Suprapubic skin (tissue), 4 donors: ENCODE measurements at regions not wholly inside any gene's neighbourhood (a gene's known extent, or its start where the extent isn't known, plus 50 kb on each side); places are given as distances from the start of the nearest gene placed in this dataset.

Experiments
- DNase-seq, 2 donors: peaks; one replicate each; pipeline ENCODE4 v3.0.0-alpha.2; 2019; ENCODE audit warnings: low spot score in 2 of 2
- H3K27ac ChIP-seq: fragments of 200-600 bp; sonication (generic); one replicate; pipeline ENCODE4 v1.5.1; 2019
- H3K27me3 ChIP-seq: fragments of 200-600 bp; sonication (generic); one replicate; pipeline ENCODE4 v1.5.1; 2019
- H3K36me3 ChIP-seq: fragments of 200-600 bp; sonication (generic); one replicate; pipeline ENCODE4 v1.5.1; 2019
- H3K4me1 ChIP-seq: fragments of 200-600 bp; sonication (generic); one replicate; pipeline ENCODE4 v1.5.1; 2019
- H3K4me3 ChIP-seq: fragments of 200-600 bp; sonication (generic); one replicate; pipeline ENCODE4 v1.5.1; 2019; ENCODE audit warnings: mild to moderate bottlenecking
- H3K9me3 ChIP-seq: fragments of 200-600 bp; sonication (generic); one replicate; pipeline ENCODE4 v1.5.1; 2019
- CTCF ChIP-seq, 2 donors: fragments of 200-600 bp in 1 of 2; fragments of 450-650 bp in 1 of 2; sonication (generic) in 1 of 2; IDR thresholded peaks; one replicate each; pipeline ENCODE4 v1.5.1; 2016 to 2019; ENCODE audit warnings: antibody characterized with exemption in 2 of 2, mild to moderate bottlenecking in 1 of 2, moderate library complexity in 1 of 2
- EP300 ChIP-seq: sonication (generic); formaldehyde crosslinking; IDR thresholded peaks from one replicate; pipeline ENCODE4 v1.6.1; 2017; ENCODE audit warnings: antibody characterized with exemption
- POLR2A ChIP-seq, 2 donors: fragments of 450-650 bp; IDR thresholded peaks; one replicate each; pipeline ENCODE4 v1.6.1; 2017; ENCODE audit warnings: antibody characterized with exemption in 2 of 2, mild to moderate bottlenecking in 2 of 2, moderate library complexity in 2 of 2
- POLR2AphosphoS5 ChIP-seq, 3 donors: sonication (generic); formaldehyde crosslinking; IDR thresholded peaks; one replicate each; pipeline ENCODE4 v1.6.1; 2017; ENCODE audit warnings: antibody characterized with exemption in 3 of 3
- WGBS: methylation state at CpG from one replicate; pipeline ENCODE4 v1.1.5; 2018; 5-methylcytosine and 5-hydroxymethylcytosine counted together

- Histone ChIP-seq H3K4me1 (peaks cover 15% of the 10 kb centered on the region), H3K4me3 (no peak overlapping the region), H3K36me3 (no peaks in the 10 kb centered on the region), H3K27ac (no peak overlapping the region), H3K9me3 (no peaks in the 10 kb centered on the region), H3K27me3 (no peaks in the 10 kb centered on the region)
- TF ChIP-seq POLR2AphosphoS5 (IDR thresholded peaks at IDR 0.05) = no peak
- no peak for TF ChIP-seq CTCF (IDR thresholded peaks at IDR 0.05)
- no peak for TF ChIP-seq POLR2A (IDR thresholded peaks at IDR 0.05)
- no peak for TF ChIP-seq EP300
- DNase-seq = no peak
- WGBS = 89% methylated on average over 6 of the region's 6 CpGs
Observed at GRCh38 chr10:129094233-129094632, 372.8 kb upstream of the MGMT start.

GRCh38 chr10:129094861-129095260, 372.2 kb upstream of the MGMT start:
- Histone ChIP-seq H3K27me3 (no peaks in the 10 kb centered on the region), H3K27ac (no peak overlapping the region), H3K4me3 (no peak overlapping the region), H3K4me1 (peaks cover 15% of the 10 kb centered on the region), H3K36me3 (no peaks in the 10 kb centered on the region), H3K9me3 (no peaks in the 10 kb centered on the region)
- no peak for DNase-seq
- no peak for TF ChIP-seq POLR2AphosphoS5 (IDR thresholded peaks at IDR 0.05)
- no peak for TF ChIP-seq POLR2A (IDR thresholded peaks at IDR 0.05)
- no peak for TF ChIP-seq CTCF (IDR thresholded peaks at IDR 0.05)
- TF ChIP-seq EP300 = no peak
- WGBS = 82% methylated on average over 2 of the region's 2 CpGs

- H3K27me3 ChIP-seq = no peaks in the 10 kb centered on the region
- H3K27ac ChIP-seq = no peak overlapping the region
- H3K4me1 ChIP-seq = peaks cover 15% of the 10 kb centered on the region
- no peaks in the 10 kb centered on the region for H3K9me3 ChIP-seq
- H3K4me3 ChIP-seq = no peak overlapping the region
- 56% methylated on average over 7 of the region's 7 CpGs for WGBS
- no peak for DNase-seq
- no peaks in the 10 kb centered on the region for H3K36me3 ChIP-seq
- no peak for TF ChIP-seq POLR2A (IDR thresholded peaks at IDR 0.05)
- no peak for TF ChIP-seq POLR2AphosphoS5 (IDR thresholded peaks at IDR 0.05)
- no peak for TF ChIP-seq CTCF (IDR thresholded peaks at IDR 0.05)
- TF ChIP-seq EP300 = no peak
Observed at GRCh38 chr10:129095680-129096064, 371.4 kb upstream of the MGMT start.

- Histone ChIP-seq H3K27me3 (no peaks in the 10 kb centered on the region), H3K36me3 (no peaks in the 10 kb centered on the region), H3K27ac (peak overlapping the region; percentile 50), H3K4me3 (no peak overlapping the region), H3K9me3 (no peaks in the 10 kb centered on the region), H3K4me1 (peaks cover 15% of the 10 kb centered on the region)
- TF ChIP-seq POLR2A (IDR thresholded peaks at IDR 0.05) (no peak), CTCF (IDR thresholded peaks at IDR 0.05) (no peak), EP300 (no peak), POLR2AphosphoS5 (IDR thresholded peaks at IDR 0.05) (peak; percentile 11 to 85 (median 62))
- 16% methylated on average over 12 of the region's 12 CpGs for WGBS
- DNase-seq = peak in 1 of 2 donors; percentile 78
Observed at GRCh38 chr10:129096065-129096984, 370.7 kb upstream of the MGMT start.

GRCh38 chr10:129097776-129098330, 369.2 kb upstream of the MGMT start:
- WGBS = 85% methylated on average over 6 of the region's 6 CpGs
- Histone ChIP-seq H3K36me3 (no peaks in the 10 kb centered on the region), H3K27me3 (no peaks in the 10 kb centered on the region), H3K4me1 (peaks cover 15% of the 10 kb centered on the region), H3K4me3 (no peak overlapping the region), H3K27ac (no peak overlapping the region), H3K9me3 (no peaks in the 10 kb centered on the region)
- TF ChIP-seq POLR2A (IDR thresholded peaks at IDR 0.05) (no peak), EP300 (no peak), CTCF (IDR thresholded peaks at IDR 0.05) (no peak), POLR2AphosphoS5 (IDR thresholded peaks at IDR 0.05) (no peak)
- peak in 1 of 2 donors; percentile 7 for DNase-seq
